NCI-H446 treated with DMSO at 0.1 percent for 48 hours (cell line): ENCODE measurements at regions not wholly inside any gene's neighbourhood (a gene's known extent, or its start where the extent isn't known, plus 50 kb on each side); places are given as distances from the start of the nearest gene placed in this dataset.

Experiments used
- DNase-seq: peaks from one replicate; lab custom pipeline; 2025; lab: John Stamatoyannopoulos, UW

- DNase-seq: no peak
These were observed 256.1 kb upstream of the UBASH3B start for GRCh38 chr11:122399375-122399774.

- no peak for DNase-seq
These were observed 256.7 kb upstream of the UBASH3B start for GRCh38 chr11:122398851-122399250.

GRCh38 chr11:122398167-122398566 lies 257.4 kb upstream of the UBASH3B start:
- DNase-seq: no peak

GRCh38 chr11:122395282-122395681 lies 260.2 kb upstream of the UBASH3B start:
- no peak for DNase-seq

GRCh38 chr11:122394313-122394712 lies 261.2 kb upstream of the UBASH3B start:
- peak; percentile 60 for DNase-seq

- DNase-seq: no peak
These were observed 262.2 kb upstream of the UBASH3B start for GRCh38 chr11:122393209-122393860.

GRCh38 chr11:122392508-122392907 lies 263.0 kb upstream of the UBASH3B start:
- no peak for DNase-seq

- DNase-seq: no peak
These were observed 264.5 kb upstream of the UBASH3B start for GRCh38 chr11:122391049-122391448.

- no peak for DNase-seq
These were observed 267.2 kb upstream of the BLID start for GRCh38 chr11:122383186-122383585.

GRCh38 chr11:122375687-122376399 lies 259.8 kb upstream of the BLID start:
- no peak for DNase-seq

- DNase-seq: no peak
These were observed 252.8 kb upstream of the BLID start for GRCh38 chr11:122368796-122369195.

- DNase-seq: no peak
These were observed 251.8 kb upstream of the BLID start for GRCh38 chr11:122367809-122368231.

GRCh38 chr11:122365610-122366360 lies 249.8 kb upstream of the BLID start:
- DNase-seq: no peak

GRCh38 chr11:122363296-122363695 lies 247.3 kb upstream of the BLID start:
- no peak for DNase-seq

- no peak for DNase-seq
These were observed 246.4 kb upstream of the BLID start for GRCh38 chr11:122362381-122362780.

- no peak for DNase-seq
These were observed 244.9 kb upstream of the BLID start for GRCh38 chr11:122360875-122361274.

- no peak for DNase-seq
These were observed 243.1 kb upstream of the BLID start for GRCh38 chr11:122359081-122359571.

- DNase-seq: no peak
These were observed 242.3 kb upstream of the BLID start for GRCh38 chr11:122358292-122358691.

GRCh38 chr11:122355968-122356367 lies 240.0 kb upstream of the BLID start:
- DNase-seq: no peak

GRCh38 chr11:122354025-122354697 lies 238.1 kb upstream of the BLID start:
- DNase-seq: no peak

- DNase-seq: no peak
These were observed 237.5 kb upstream of the BLID start for GRCh38 chr11:122353561-122353960.
